ENCODE measurements at regions not wholly inside any gene's neighbourhood (a gene's known extent, or its start where the extent isn't known, plus 50 kb on each side); places are given as distances from the start of the nearest gene placed in this dataset.

DNA sequence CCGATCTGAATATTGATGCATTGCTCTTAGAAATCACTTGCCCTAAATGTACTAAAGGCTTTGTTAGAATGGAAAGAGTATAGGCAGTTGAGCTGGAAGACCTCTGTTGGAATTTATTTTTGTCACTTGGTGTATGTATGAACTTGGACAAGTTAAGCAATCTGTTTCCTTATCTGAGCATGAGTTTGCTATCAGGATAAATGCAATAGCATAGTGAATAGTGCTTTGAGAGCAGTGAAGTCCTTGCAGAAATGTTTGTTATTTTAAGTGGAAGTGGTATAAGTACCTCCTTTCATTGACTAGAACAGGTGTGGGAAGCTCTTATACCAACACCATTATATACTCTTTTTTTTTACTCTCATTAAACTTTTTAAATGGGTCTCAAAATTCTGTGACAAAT, 146.4 kb upstream of the ONECUT1 start:
- Histone ChIP-seq H2AFZ (ENCODE audit: low read depth, low read length, severe bottlenecking) (no peak overlapping the region), H3K9me2 (replicated peaks; ENCODE audit: insufficient read depth, low read length) (no peaks in the 10 kb centered on the region), H3K27me3 (ENCODE audit: low read length) (no peaks in the 10 kb centered on the region), H3F3A (ENCODE audit: insufficient read depth) (no peaks in the 10 kb centered on the region), H3K27ac (ENCODE audit: low read depth, low read length) (no peak overlapping the region), H3K4me2 (ENCODE audit: low read depth, low read length, poor library complexity, severe bottlenecking) (no peak overlapping the region), H3K79me2 (ENCODE audit: insufficient read depth, low read length) (no peaks in the 10 kb centered on the region), H3K36me3 (ENCODE audit: low read length) (no peaks in the 10 kb centered on the region), H3K9ac (ENCODE audit: low read length) (no peak overlapping the region), H3K4me3 (ENCODE audit: insufficient read depth, low read length, poor library complexity, severe bottlenecking) (no peak overlapping the region), H3K9me3 (ENCODE audit: insufficient read depth, low read length) (no peaks in the 10 kb centered on the region), H4K20me1 (ENCODE audit: low read depth, low read length) (no peaks in the 10 kb centered on the region)
- TF ChIP-seq, protein P1, sequence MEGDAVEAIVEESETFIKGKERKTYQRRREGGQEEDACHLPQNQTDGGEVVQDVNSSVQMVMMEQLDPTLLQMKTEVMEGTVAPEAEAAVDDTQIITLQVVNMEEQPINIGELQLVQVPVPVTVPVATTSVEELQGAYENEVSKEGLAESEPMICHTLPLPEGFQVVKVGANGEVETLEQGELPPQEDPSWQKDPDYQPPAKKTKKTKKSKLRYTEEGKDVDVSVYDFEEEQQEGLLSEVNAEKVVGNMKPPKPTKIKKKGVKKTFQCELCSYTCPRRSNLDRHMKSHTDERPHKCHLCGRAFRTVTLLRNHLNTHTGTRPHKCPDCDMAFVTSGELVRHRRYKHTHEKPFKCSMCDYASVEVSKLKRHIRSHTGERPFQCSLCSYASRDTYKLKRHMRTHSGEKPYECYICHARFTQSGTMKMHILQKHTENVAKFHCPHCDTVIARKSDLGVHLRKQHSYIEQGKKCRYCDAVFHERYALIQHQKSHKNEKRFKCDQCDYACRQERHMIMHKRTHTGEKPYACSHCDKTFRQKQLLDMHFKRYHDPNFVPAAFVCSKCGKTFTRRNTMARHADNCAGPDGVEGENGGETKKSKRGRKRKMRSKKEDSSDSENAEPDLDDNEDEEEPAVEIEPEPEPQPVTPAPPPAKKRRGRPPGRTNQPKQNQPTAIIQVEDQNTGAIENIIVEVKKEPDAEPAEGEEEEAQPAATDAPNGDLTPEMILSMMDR (IDR thresholded peaks at IDR 0.05; ENCODE audit: insufficient read depth, low read length, poor library complexity, severe bottlenecking), result no peak
- TF ChIP-seq EZH2phosphoT487 (conservative IDR thresholded peaks at IDR 0.05; ENCODE audit: low read length), result no peak

DNA sequence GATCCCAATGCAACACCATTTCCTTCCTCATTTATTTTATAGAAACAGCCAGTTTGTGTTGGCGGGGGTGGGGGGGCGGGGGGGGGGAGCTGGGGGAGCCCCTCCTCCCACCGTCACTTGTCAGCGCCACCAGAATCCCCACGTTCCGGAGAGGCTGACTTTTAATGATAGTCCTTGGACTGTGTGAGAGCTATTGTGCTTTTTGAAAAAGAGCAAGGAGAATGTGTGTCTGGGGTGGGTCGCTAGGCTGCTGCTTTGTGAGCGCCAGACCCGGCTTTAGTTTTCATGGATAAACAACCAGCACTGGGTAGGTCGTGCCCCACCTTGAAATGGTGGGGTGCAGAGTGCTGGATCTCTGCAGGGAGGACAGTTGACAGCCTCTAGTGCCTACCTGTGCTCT, 135.0 kb upstream of the ONECUT1 start:
- no peaks in the 10 kb centered on the region for H3K79me2 ChIP-seq (ENCODE audit: insufficient read depth, low read length)

DNA sequence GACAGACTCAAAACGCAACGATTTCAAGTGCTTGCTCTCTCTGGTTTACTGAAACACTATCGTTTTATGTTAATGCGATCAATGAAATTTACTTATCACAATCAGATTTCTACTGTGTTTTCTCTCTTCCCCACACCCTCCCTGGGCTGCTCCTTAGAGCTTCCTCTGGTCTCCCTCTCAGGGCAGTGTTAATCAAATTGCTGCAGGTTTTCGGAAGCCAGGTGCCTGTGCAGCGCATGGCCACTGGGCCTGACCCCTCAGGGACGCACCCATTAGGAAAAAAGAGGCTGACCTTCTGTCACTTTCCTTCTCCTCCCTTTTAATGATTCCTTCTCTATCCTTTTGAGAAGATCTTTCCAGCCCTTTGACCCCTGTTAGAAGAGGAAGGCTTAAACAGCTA, 134.5 kb upstream of the ONECUT1 start:
- H3K27me3 ChIP-seq (ENCODE audit: low read length), result no peaks in the 10 kb centered on the region

More for the DNA sequence above, 135.0 kb upstream of the ONECUT1 start:
- Histone ChIP-seq H2AFZ (ENCODE audit: low read depth, low read length, severe bottlenecking) (no peak overlapping the region), H4K20me1 (ENCODE audit: low read depth, low read length) (no peaks in the 10 kb centered on the region), H3K27ac (ENCODE audit: low read depth, low read length) (no peak overlapping the region), H3K4me3 (ENCODE audit: insufficient read depth, low read length, poor library complexity, severe bottlenecking) (no peak overlapping the region), H3K36me3 (ENCODE audit: low read length) (no peaks in the 10 kb centered on the region), H3K9me3 (ENCODE audit: insufficient read depth, low read length) (no peaks in the 10 kb centered on the region), H3K9ac (ENCODE audit: low read length) (no peak overlapping the region), H3F3A (ENCODE audit: insufficient read depth) (no peaks in the 10 kb centered on the region), H3K4me2 (ENCODE audit: low read depth, low read length, poor library complexity, severe bottlenecking) (no peak overlapping the region), H3K27me3 (ENCODE audit: low read length) (no peaks in the 10 kb centered on the region), H3K9me2 (replicated peaks; ENCODE audit: insufficient read depth, low read length) (no peaks in the 10 kb centered on the region)
- TF ChIP-seq EZH2phosphoT487 (conservative IDR thresholded peaks at IDR 0.05; ENCODE audit: low read length), result no peak
- TF ChIP-seq, protein P1 (IDR thresholded peaks at IDR 0.05; ENCODE audit: insufficient read depth, low read length, poor library complexity, severe bottlenecking), result no peak

More for the DNA sequence above, 134.5 kb upstream of the ONECUT1 start:
- TF ChIP-seq, protein P1 (IDR thresholded peaks at IDR 0.05; ENCODE audit: insufficient read depth, low read length, poor library complexity, severe bottlenecking), result no peak
- TF ChIP-seq EZH2phosphoT487 (conservative IDR thresholded peaks at IDR 0.05; ENCODE audit: low read length), result no peak
- Histone ChIP-seq H3F3A (ENCODE audit: insufficient read depth) (no peaks in the 10 kb centered on the region), H3K4me3 (ENCODE audit: insufficient read depth, low read length, poor library complexity, severe bottlenecking) (no peak overlapping the region), H4K20me1 (ENCODE audit: low read depth, low read length) (no peaks in the 10 kb centered on the region), H3K79me2 (ENCODE audit: insufficient read depth, low read length) (no peaks in the 10 kb centered on the region), H3K9me3 (ENCODE audit: insufficient read depth, low read length) (no peaks in the 10 kb centered on the region), H2AFZ (ENCODE audit: low read depth, low read length, severe bottlenecking) (no peak overlapping the region), H3K4me2 (ENCODE audit: low read depth, low read length, poor library complexity, severe bottlenecking) (no peak overlapping the region), H3K27ac (ENCODE audit: low read depth, low read length) (no peak overlapping the region), H3K9me2 (replicated peaks; ENCODE audit: insufficient read depth, low read length) (no peaks in the 10 kb centered on the region), H3K36me3 (ENCODE audit: low read length) (no peaks in the 10 kb centered on the region), H3K9ac (ENCODE audit: low read length) (no peak overlapping the region)

All from SU-DHL-6 (cell line).